Middle frontal gyrus (tissue), 1 donor: ENCODE measurements at regions not wholly inside any gene's neighbourhood (a gene's known extent, or its start where the extent isn't known, plus 50 kb on each side); places are given as distances from the start of the nearest gene placed in this dataset.

Experiments used
- DNase-seq: peaks from one replicate; pipeline ENCODE4 v3.0.0-alpha.2; 2015; ENCODE audit warnings: low spot score; ENCODE audit errors: extremely low spot score

- DNase-seq = no peak
Measured at GRCh38 chr1:168867941-168868634, 139.1 kb upstream of the DPT start.

DNA sequence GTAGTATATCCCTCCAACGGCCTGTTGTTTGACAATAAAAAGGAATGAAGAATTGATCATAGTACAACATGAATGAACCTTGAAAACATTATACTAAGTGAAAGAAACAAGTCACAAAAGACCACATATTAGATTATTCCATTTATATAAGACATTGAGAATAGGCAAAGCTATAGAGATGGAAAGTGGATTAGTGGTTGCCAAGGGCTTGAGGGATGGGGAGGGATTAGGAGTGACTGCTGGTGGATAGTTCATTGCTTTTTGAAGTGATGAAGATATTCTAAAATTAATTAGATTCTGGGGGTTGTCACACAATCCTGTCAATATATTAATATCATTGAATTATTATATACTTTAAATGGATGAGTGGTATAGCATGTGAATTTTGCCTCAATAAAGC is 142.5 kb upstream of the DPT start:
- DNase-seq = no peak

- no peak for DNase-seq
Measured at GRCh38 chr1:168875831-168876230, 146.8 kb upstream of the DPT start.

DNA sequence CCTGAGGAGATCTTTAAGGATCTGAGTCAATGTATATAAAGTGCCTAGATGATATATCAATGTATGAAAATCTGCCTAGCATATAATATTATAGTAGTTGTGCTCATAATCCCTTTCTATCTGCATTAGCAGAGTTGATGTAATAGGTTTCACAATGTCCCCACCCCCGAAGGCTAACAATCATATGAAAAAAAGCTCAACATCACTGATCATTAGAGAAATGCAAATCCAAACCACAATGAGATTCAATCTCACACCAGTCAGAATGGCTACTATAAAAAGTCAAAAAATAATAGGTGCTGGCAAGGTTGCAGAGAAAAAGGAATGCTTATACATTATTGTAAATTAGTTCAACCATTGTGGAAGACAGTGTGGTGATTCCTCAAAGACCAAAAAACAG is 147.8 kb upstream of the DPT start:
- DNase-seq = no peak

DNA sequence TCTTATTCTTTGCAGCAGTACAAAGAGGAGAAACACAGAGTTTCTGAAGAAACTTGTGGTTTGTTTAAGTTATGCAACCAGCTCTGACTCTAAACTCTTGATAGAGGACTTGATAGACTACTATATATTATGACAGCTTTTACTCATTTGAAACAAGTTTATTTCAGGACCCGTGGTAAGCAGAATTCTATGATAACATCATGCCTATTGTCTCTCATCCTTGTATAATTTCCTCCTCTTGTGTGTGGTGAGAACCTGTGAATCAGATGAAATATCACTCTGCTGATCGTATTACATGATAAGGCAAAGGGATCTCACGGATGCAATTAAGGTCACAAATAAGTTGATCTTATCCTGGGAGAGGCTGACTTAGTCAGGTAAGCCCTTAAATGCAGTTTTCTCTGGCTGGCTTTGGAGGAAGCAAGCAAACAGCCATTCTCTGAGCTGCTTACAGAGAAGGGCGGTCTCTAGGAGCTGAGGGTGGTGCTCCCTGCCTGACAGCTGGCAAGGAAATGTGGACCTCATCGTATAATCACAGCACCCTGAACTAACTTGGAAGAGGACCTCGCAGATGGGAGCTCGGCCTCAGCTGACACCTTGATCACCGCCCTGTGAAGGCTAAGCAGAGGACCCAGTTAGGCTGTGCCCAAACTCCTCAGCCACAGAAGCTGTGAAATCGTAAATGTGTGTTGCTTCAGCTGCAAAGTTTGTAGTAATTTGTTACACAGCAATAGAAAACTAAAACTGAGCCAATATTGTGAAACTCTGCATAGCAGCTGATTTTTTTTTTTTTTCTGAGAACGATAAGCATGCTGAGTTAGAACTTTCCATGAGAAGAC is 151.1 kb upstream of the DPT start:
- DNase-seq = no peak

DNA sequence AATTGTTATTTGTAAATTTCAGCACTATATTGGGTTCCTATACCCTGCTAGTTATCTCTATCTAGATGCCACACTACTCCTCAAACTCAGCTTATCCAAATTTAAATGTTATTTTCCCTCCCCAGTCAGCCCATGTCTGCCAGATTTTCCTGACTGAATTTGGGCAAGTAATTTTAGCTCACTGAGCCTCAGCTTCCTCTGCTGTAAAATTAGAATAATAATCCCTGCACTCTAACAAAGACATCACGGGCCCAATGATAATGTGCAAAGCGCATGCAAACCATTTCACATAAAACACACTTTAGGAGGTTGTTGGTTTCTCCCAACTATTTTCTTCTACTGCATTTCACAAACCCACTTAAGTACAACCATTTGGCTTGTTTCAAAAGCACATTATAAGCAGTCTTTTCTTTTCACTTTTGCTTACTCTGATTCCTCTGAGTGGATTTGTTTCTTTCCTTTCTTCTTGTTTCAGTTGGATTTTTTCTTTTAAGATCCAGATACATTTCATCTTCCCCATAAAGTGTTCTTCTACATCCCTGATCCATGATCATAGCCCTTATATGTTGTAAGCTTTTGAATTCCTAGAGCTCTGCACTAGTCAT is 152.8 kb upstream of the DPT start:
- no peak for DNase-seq

GRCh38 chr1:168887381-168887780 is 158.4 kb upstream of the DPT start:
- DNase-seq = no peak

DNA sequence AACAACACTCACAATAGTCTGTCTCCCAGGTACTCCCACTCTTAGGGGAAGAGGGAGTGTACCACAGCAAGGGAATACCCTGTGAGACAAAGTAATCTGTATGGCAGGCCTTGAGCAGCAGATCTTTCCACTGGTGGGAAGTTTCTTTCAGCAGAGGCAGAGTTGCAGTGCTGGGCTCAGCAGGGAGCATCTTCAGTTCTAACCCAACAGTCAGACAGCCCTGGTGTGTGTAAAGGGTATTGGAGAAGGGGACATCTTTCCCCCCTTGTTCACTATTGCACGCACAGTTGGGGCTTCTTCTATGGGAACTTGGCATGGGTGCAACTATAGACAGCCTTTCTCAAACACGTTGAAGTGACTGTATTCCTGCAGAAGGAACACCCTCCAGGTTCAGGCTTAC is 159.4 kb upstream of the DPT start:
- DNase-seq = no peak

- no peak for DNase-seq
Measured at GRCh38 chr1:168892931-168893330, 163.9 kb upstream of the DPT start.

DNA sequence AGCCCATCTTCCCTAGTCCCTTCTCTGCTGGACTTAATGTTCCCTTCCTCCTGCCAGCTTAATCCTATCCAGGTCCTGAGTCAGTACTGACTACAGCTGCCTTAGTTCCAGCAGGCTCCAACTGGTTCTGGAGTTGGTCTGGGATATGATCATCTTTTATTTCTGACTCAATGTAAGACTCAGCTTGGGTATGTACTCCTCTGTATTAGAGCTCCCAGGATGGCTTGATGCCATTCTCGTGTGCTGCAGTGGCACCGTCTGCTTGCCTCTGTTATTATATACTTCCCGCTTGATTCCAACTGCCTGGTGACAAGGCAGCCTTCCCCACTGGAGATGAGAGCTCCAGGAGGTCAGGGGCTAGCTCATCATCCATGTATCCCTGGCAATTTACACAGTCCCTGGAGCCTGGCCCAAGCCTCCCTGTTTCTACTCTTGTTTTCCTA is 164.4 kb upstream of the DPT start:
- no peak for DNase-seq

- DNase-seq = no peak
Measured at GRCh38 chr1:168894397-168894903, 165.4 kb upstream of the DPT start.

DNA sequence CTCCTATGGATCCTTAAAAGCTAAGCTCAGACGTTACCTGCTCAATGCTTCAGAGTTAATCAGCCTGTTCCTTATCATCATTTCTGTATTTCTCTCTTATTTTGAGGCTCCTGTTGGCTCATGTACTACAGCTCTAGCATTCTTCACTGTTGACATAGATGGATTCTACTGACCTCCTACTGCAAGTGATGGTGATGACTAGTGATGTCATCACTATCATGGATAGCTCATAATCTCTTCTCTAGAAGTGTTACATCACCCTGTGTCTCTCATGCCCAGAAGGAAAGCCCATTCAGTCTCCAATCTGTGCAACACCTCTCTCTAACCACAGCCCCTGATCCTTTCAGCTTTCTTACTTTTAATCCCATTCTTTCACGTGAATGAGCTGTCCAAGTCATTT is 168.2 kb upstream of the DPT start:
- no peak for DNase-seq

GRCh38 chr1:168903237-168903830 is 174.3 kb upstream of the DPT start:
- no peak for DNase-seq

- DNase-seq = no peak
Measured at GRCh38 chr1:168905633-168906032, 176.6 kb upstream of the DPT start.

DNA sequence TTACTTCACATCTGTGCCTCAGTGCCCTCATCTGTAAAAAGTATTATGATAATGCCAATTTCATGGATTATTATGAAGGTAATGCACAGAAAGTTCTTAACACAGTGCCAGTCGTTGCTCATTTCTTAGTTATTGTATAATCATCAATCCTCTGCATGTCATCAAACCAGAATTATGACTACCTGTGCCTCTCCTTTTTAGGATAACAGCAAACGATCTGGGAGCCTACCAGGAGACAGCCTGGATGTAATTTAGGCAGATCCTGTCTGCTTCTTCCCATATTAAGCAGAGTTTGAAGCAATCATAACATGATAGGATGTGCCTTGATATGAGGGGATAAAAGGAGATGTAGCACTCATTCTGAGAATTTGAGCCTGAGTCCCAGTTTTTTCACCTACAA is 177.4 kb upstream of the DPT start:
- DNase-seq = no peak

GRCh38 chr1:168907053-168907452 is 178.0 kb upstream of the DPT start:
- no peak for DNase-seq

GRCh38 chr1:168907786-168908348 is 178.9 kb upstream of the DPT start:
- DNase-seq = no peak

DNA sequence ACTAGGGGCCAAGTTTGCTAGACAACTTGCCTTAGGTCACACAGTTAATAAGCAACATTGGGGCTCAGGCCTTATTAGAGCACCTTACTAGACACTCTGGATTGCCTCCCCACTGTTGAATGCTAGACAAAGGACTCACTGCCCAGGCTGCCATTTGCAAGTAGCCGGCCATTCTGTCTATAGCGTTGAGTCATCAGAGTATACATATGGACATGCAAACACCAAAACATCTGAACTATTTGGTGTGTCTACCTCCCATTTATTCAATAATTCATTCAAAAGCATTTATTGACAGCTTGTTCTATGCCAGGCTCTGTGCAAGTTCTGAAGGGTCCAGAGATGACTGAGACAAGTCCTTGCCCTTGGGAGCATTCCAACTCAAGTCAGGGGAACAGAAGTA is 181.4 kb upstream of the DPT start:
- no peak for DNase-seq

DNA sequence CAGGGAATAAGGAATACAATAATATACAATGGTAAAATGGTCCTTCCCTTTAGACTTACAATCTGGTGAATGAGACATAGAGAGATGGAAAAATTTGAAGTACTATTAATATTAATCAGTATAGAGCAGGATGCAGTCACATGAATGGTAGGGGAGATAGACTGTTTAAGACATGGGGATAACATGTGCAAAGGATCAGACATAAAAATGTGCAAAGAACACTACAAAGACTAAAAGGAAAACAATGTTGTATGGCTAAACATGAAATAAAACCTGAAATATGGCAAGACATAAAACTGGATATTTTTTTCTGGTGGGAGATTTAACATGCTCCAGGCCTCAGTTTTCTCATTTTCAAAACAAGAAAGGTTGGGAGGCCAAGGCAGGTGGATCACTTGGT is 182.4 kb upstream of the DPT start:
- no peak for DNase-seq

GRCh38 chr1:168913711-168914463 is 184.9 kb upstream of the DPT start:
- DNase-seq = no peak

- no peak for DNase-seq
Measured at GRCh38 chr1:168917309-168917708, 188.3 kb upstream of the DPT start.
